HG03135 (cell line): ENCODE measurements at regions not wholly inside any gene's neighbourhood (a gene's known extent, or its start where the extent isn't known, plus 50 kb on each side); places are given as distances from the start of the nearest gene placed in this dataset.
"Not testable (repeated sequence)": the region's sequence is repeated elsewhere in the genome, so short reads cannot be mapped to it uniquely, and the experiment has no call there.

ENCODE experiments used
- ATAC-seq: cut with Tn5 transposase; IDR thresholded peaks from one replicate; pipeline ENCODE4 v1.9.1; 2021; ENCODE audit warnings: mild to moderate bottlenecking, moderate library complexity; ENCODE audit not compliant: unreplicated experiment

- no peak for ATAC-seq
Observed at GRCh38 chr12:93079271-93079670, 150.2 kb upstream of the EEA1 start.

DNA sequence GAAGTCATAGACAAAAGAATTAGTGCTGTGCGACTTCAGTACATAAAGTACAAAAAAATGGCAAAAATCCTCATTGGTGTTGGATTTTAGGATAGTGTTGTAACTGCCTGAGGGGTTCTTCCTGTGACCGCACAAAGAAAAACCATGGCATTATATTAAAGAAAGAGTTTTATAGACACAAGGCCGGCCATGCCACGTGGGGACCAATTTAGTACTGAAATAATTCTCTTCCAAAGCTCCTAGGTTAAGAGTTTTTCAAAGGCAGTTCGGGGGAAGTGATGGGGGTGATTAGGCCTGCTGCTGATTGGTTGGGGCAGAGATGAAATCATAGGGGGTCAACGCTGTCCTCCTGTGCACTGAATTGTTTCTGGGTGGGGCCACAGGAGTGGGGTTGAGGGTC lies 150.9 kb upstream of the EEA1 start:
- no peak for ATAC-seq

- ATAC-seq, result no peak
Observed at GRCh38 chr12:93080452-93080851, 151.4 kb upstream of the EEA1 start.

DNA sequence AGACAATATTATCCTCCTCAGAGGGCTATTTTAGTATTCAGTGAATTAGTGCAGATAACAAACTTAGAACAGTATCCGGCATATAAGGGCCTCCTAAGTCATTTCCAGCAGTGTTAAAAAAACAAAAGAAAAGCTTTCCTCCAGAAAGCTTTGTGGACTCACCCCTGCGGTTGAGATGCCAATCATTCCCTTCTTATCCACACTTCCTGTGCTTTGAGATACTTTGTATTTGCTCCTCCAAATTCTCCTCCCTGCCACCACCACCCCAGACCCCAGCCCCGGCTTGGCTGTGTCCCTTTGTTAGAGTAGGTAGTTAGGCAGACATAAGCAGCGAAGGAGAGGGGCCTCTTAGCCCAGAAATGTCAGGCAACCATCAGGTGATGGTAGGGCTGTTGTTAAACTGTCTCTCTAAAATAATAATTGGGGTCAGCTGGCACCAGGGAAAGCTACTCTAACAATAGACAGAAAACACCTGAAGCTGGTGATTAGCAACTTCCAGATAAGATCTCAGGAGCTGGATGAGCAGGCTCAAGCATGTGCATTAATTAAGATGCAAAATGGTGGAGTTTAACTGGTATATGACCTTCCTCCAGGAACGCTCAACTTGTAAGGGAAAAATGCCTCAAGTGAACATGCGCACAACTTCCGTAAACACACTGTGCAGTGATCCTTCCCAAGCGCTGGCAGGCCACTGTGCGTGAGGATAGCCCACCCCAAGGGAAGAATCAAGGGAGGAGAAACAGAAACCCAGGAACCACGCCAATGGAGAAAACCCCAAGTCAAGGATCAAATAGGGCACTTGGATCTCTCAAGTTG lies 152.1 kb upstream of the EEA1 start:
- no peak for ATAC-seq

DNA sequence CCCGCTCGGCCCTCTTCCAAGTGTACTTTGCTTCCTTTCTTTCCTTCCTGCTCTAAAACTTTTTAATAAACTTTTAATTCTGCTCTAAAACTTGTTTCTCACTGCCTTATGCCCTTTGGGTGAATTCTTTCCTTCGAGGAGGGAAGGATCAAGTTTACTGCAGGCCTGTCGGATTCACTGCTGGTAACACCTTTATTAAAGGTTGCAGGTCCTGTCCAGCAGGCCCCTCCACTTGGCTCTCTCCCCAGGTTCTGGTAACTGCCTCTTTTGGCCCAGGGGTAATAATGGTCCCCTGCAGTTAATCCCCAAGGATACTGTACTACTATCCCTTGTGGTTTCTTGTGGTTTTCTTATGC lies 152.7 kb upstream of the EEA1 start:
- no peak for ATAC-seq

GRCh38 chr12:93085383-93086287 lies 156.5 kb upstream of the EEA1 start:
- ATAC-seq, result no peak

- no peak for ATAC-seq
Observed at GRCh38 chr12:93086288-93086727, 157.2 kb upstream of the EEA1 start.

DNA sequence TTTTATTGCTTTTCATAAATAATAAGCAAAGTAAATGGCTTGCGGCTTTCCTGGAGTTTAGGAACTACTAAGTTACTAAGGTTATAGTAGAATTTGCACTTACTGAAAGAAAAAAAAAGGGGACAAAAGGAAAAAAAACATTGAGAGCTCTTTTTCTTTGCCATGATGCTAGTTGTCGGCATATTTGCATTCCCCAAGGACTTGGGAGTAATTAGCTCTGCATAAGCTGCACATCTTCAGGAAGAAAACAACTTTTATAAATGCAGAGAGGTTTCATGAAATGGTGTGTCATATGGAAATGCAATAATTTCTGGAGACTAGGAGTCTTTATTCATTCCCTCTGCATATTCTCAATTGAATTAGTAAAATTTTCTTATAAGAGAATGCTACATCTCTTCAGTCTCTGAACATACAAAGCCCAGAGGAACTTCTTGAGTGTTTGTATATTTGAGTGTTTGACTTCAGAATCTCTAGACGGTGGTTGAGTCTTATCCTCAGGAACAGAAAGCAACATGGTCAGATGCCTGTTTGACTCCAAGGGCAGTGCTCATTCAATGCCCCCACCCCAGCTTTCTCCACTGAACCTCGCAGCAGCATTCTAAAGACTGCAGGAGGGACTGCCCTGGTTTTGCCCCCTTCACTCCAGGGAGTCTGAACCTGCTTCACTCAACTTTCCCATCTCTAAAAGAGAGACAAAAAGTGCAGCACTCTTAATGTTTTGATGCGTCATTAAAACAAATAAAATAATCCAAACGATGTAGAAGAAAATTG lies 158.9 kb upstream of the EEA1 start:
- no peak for ATAC-seq

- ATAC-seq, result no peak
Observed at GRCh38 chr12:93089805-93090569, 160.9 kb upstream of the EEA1 start.

GRCh38 chr12:93090731-93091172 lies 161.7 kb upstream of the EEA1 start:
- ATAC-seq, result no peak

DNA sequence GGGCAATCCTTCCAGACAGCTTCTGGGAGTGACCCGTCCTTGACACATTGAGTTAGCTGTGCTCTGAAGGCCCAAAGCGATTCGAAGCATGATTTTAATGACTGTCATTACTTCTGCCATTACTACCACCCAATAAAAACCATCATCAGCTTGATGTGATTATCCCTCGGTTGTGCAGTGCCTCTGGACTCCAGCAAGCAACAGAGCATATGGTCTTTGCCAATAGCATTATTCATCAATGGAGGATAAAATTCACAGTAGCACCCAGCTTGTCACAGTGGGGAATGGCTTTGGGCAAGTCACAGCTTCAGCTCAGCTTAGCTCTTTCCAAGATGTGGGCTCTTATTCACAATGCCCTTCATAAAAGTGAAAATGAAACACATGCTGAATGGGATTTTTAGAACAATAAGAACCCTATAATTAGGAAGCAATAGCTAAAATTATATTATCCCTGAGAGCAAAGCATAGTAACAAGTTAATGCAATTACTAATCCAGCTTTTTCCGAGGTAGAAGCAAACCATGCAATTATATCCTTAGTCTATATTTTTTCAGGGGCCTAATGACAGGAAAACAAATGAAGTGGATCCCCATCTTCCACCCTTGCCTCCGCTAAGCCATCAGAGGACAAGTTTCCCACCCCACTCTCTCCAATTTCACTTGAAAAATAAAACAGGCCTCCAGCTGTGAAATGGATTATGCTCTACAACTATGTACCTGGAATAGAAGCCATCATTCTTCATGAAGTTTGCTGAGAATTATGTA lies 163.0 kb upstream of the EEA1 start:
- no peak for ATAC-seq

GRCh38 chr12:93092649-93092945 lies 163.5 kb upstream of the EEA1 start:
- ATAC-seq, result no peak

DNA sequence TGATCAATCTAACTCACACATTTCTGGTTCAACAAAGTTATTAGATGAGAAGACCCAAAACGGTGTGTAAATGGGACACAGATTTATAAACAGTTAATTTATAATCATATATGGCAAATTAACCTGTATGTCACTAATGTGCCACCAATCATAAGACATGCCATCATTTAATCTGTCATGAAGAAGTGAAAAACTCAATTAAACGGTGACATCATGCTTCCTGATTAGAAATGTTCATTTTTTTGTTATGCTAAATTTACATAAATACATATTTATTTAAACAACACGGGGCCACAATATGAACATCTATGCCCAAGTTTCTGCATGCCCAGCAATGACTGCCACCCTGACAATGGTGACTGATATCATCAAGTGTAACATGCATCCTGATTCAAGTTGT lies 164.1 kb upstream of the EEA1 start:
- no peak for ATAC-seq

DNA sequence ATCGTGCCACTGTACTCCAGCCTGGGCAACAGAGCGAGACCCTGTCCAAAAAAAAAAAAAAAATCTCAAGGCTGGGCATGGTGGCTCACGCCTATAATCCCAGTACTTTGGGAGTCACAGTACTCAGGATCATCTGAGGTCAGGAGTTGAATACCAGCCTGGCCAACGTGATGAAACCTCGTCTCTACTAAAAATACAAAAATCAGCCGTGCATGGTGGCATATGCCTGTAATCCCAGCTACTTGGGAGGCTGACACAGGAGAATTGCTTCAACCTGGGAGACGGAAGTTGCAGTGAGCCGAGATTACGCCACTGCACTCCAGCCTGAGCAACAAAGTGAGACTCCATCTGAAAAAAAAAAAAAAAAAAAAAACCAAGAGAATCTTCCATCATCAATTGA lies 165.1 kb upstream of the EEA1 start:
- not testable (repeated sequence) for ATAC-seq

- ATAC-seq, result peak; percentile 90
Observed at GRCh38 chr12:93094988-93095737, 166.1 kb upstream of the EEA1 start.

DNA sequence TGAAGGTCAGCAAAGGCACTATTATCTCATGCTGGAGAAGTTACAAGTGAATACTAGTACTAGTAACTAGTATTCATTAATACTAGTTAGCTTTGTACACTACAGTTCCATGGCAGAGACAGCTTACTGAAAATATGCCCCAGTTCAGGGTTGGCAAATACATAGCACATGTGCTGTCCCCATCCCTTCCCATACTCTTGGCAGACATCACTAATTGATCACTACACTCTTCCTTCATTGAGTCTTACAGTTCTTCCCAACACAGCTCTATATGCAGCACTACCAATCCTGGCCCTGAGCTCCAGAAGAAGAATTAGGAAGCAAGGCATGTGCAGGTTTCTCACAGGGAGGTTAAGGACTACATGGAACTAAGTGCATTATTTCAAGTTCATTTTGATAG lies 168.3 kb upstream of the EEA1 start:
- ATAC-seq, result no peak

GRCh38 chr12:93098077-93098476 lies 169.0 kb upstream of the EEA1 start:
- ATAC-seq, result no peak

DNA sequence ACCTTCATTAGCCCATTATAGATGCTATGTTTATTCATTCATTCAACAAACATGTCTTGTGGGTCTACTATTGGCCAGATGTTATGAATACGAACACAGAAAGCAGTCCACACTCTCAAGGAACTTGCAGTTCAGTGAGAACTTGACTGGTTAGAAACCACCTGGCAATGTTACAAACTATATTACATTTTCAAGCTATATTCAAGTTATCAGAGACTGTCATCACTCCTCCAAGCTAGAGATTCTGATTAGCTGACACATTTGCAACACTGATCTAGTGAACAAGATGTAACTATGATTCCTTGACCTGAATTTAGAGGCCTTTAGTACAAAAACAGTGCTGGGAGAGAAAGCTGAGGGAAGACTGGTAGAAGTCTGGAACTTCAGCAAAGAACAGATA lies 170.7 kb upstream of the EEA1 start:
- no peak for ATAC-seq

- no peak for ATAC-seq
Observed at GRCh38 chr12:93100610-93101009, 171.5 kb upstream of the EEA1 start.
